Stimulated activated CD4-positive, alpha-beta T cell treated with anti-CD3 and anti-CD28 coated beads, TNF-alpha, amount 100 ng/mL, for 4 hours (primary cell): ENCODE measurements at regions not wholly inside any gene's neighbourhood (a gene's known extent, or its start where the extent isn't known, plus 50 kb on each side); places are given as distances from the start of the nearest gene placed in this dataset.

Source experiments
- DNase-seq, 3 experiments: peaks; one replicate each; pipeline ENCODE4 v3.0.0-alpha.2; 2020; ENCODE audit warnings: low read depth in 3 of 3

- no peak for DNase-seq
These were observed 123.2 kb upstream of the GOLGA8J start for GRCh38 chr15:29959384-29960137.

DNA sequence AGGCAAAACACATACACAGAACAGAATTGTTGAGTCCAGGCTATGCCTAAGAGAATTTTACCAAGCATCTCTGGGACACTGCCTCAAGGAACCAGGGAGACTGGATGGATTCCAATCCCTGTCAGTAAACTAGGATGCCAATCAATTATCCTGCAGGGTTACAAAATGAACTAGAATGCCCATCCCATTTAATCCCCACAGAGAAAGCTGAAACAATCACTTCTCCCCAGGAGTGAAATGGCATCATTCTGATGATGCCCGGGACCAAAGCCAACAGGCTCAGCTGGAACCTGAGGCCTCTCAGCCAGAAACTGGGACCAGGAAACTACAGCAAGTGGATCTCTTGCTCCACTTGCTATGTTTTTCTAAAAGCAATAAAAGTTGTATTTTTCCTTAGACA, 130.0 kb upstream of the TJP1 start:
- no peak for DNase-seq

GRCh38 chr15:29945943-29946596, 123.8 kb upstream of the TJP1 start:
- DNase-seq = no peak

DNA sequence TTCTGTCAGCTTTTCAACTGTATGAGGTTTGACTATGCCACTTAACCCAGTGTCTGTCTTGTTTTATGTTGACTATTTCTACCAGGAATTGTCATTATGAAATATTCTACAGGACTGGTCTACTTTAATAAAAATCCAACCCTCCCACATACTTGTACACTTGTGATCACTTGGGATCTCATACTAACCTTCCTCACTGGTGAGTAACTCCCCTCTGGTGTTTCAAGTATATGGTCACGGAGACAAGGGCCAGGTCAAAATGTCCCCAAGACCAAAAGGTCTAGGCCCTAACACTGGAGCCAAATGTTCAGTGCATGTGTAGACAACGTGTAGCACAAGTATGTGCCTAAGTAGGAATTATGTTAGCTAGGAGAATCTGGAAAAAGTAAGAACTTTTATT, 122.7 kb upstream of the TJP1 start:
- DNase-seq = no peak

- no peak for DNase-seq
These were observed 120.3 kb upstream of the TJP1 start for GRCh38 chr15:29942548-29942947.

- no peak for DNase-seq
These were observed 119.9 kb upstream of the TJP1 start for GRCh38 chr15:29942143-29942542.

GRCh38 chr15:29939404-29939803, 117.1 kb upstream of the TJP1 start:
- DNase-seq = no peak

GRCh38 chr15:29938361-29939335, 116.4 kb upstream of the TJP1 start:
- DNase-seq = no peak

DNA sequence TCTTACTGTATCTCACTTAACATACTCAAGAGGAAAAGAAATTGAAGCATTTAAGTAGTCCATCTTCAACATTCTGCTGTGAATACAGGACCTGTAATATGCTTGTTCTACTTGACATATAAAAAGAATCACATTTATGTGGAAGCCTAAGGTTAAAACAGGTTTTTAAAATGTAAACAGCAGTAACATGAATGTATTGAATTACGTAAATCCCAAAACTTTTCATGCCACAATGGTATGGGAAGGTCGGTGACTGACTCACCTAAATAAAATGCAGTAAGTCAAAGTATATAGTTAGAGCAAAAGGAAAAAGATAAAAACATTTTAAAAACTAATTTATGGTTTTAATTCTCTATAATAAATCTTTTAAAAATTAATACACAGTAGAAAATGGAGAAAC, 115.7 kb upstream of the TJP1 start:
- no peak for DNase-seq

DNA sequence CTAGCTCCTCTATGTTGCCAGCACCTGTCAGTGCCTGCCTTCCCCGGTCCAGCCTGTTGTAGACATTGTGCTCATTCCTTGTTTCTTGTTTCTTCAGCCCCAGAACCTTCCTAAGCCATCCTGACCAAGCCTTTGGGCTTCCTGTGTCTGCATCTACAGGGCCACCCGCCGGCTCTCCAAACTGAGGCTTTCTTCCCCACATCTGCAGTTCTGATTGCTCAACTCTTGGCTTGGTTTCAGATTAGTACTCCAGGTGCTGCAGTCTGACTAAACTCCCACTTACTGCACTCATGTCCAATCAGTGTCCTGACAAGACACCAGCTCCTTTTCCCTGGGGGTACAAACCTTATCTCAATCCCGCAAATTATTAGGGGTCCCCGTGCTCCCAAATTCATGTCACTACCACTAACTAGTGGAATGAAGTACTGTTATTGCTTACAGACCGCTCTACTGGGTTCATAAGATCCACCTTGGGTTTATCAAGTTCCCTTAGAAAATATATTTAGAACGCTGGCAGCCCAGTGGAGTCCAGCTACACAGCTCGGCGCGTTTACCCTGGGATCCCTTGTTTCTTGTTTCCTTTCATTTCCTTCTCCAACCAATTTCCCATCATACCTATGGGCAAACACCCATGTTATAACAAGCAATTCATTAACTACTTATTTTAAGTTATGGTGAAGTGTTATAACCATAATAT, 114.2 kb upstream of the TJP1 start:
- DNase-seq = no peak

- DNase-seq = no peak
These were observed 113.2 kb upstream of the TJP1 start for GRCh38 chr15:29935296-29936004.

DNA sequence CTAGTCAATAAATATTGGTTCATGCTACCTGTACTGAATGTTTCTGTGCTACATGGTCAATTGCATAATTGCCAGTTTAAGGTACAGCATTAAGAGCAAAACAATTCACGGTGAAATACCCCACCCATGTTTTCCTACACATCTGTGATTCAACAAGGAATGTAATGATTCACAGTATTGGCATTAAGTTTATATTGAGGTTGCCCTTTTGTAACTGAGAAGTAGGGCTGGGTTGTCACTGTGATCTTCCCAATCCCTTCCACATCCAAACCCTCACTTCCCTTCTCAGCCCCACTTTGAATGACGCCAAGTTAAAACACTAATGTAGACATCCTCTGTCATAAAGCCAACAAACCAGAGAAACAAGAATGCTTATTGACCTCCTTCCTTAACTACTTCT, 112.0 kb upstream of the TJP1 start:
- no peak for DNase-seq

GRCh38 chr15:29933042-29933803, 111.0 kb upstream of the TJP1 start:
- DNase-seq = no peak

- no peak for DNase-seq
These were observed 103.8 kb upstream of the TJP1 start for GRCh38 chr15:29926083-29926388.

DNA sequence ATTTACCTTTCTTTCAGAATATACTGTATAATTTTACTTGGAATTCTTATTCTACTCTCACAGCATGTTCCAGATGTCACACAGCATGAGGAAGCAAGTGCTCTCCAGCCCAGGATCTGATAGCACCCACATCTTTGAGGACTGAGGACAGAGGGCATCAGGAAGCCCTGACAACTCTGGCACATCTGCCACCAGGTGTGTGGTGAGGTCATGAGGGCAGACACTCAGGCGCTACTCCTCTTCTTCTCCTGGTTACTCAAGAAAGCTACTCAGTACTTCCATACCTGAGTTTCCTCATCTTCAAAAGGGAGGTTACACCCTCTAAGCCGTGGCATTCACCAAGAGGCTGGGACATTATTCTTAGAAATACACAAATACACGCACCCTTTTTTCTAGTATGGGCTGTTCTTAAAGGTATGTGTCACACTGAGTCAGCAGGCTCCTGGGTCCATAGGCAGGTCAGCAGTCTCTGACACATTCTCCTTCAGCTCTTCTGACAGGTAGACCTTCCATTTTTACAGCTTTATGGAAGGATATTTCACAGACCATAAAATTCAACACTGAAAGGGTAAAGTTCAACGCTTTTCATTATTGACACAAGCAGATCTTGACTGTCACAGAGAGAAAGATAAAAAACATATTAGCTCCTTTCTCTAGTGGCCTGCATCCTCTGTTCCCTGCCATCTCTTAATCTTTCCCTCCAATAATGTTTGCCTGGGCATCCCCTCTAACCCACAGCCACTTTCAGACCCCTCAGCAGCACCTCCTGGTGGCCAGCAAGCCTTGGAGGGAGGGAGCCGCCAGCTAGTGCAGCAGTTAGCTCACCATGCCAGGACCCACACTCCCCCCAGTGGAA, 103.2 kb upstream of the TJP1 start:
- peak in 2 of 3 experiments; percentile 2 to 5 for DNase-seq

- DNase-seq = no peak
These were observed 102.5 kb upstream of the TJP1 start for GRCh38 chr15:29924750-29925149.

DNA sequence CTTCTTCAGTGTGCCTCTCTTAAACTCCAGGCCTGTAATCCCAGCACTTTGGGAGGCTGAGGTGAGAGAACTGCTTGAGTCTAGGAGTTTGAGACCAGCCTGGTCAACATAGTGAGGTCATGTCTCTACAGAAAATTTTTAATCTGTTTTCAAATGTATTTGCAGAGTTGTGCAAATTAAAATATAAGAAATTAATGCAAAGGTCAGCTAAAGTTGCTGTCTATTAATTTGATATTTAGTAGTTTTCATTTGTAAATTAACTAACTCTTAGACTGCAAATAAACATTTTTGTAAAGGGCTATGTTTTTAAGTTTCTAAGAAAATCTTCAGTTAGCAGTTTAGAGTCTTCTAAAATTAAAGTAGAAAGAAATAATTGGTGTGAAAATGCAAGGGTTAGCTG, 99.9 kb upstream of the TJP1 start:
- no peak for DNase-seq

DNA sequence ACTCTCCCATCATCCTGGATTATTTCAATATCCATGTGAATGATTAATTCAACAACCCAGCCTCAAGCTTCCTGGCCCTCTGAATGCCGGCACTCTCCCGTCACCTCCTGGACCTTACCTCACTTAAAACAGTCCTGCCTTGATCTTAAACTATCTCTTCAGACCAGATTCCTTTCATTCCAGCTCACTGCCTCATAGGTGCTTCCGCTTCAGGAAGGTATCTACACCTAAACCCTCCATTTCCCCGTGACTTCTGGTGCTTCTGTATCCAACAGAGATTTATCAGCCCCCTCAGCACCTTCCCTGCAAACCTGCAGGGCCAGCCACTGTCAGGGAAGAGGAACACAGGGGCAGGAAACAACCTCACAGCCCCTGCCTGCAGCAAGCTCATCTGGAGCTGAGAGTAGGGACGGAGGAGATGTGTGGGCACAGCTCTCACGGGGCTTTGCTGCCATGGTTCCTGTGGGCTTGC, 98.9 kb upstream of the TJP1 start:
- DNase-seq = no peak

GRCh38 chr15:29920515-29920914, 98.2 kb upstream of the TJP1 start:
- no peak for DNase-seq
